ENCODE measurements at regions not wholly inside any gene's neighbourhood (a gene's known extent, or its start where the extent isn't known, plus 50 kb on each side); places are given as distances from the start of the nearest gene placed in this dataset.
"Not testable (repeated sequence)": the region's sequence is repeated elsewhere in the genome, so short reads cannot be mapped to it uniquely, and the experiment has no call there.

DNA sequence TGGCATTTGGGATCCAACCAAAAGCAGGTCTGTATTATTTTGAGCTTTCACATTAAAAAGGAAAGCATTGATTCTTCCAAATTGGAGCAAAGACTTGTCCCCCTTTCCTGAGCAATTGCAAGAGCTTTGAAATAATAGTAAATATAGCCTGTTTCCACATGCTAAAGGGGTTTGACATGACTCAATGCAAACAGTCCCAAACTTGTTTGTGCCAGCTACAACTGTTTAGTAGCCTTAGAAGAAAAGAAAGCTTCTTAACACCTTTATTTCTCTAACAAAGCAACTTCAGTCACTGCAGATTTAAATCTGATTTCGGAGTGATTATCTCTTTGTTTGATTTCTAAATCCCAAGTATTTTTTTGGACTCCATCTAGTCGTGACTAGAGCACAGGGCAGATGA, 180.2 kb downstream of the SEMA6D start:
- TF ChIP-seq, protein P1, sequence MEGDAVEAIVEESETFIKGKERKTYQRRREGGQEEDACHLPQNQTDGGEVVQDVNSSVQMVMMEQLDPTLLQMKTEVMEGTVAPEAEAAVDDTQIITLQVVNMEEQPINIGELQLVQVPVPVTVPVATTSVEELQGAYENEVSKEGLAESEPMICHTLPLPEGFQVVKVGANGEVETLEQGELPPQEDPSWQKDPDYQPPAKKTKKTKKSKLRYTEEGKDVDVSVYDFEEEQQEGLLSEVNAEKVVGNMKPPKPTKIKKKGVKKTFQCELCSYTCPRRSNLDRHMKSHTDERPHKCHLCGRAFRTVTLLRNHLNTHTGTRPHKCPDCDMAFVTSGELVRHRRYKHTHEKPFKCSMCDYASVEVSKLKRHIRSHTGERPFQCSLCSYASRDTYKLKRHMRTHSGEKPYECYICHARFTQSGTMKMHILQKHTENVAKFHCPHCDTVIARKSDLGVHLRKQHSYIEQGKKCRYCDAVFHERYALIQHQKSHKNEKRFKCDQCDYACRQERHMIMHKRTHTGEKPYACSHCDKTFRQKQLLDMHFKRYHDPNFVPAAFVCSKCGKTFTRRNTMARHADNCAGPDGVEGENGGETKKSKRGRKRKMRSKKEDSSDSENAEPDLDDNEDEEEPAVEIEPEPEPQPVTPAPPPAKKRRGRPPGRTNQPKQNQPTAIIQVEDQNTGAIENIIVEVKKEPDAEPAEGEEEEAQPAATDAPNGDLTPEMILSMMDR (IDR thresholded peaks at IDR 0.05; ENCODE audit: insufficient read depth, low read length), result no peak
- H3K4me3 ChIP-seq (ENCODE audit: low read depth, low read length), result no peak overlapping the region
- DNase-seq (ENCODE audit: low read depth), result no peak

DNA sequence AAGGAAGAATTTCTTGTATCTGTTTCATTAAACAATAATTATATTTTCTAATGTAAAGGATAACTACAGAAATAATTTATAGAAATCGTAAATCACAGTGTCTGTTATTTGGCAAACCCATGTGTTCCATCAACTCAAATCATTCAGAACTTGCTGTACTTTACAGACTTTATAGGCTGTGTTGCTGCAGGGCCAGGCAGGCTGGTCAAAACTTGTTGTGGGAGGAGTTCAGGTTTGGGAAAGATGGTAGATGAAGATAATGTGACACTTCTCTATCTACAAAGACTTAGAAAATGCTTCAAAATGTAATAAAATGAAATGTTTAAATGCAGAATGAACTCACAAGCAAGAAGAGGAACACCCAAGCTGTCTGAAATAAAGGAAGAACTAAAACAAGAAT, 183.4 kb downstream of the SEMA6D start:
- no peak for DNase-seq (ENCODE audit: low read depth)
- TF ChIP-seq, protein P1 (IDR thresholded peaks at IDR 0.05; ENCODE audit: insufficient read depth, low read length), result no peak
- H3K4me3 ChIP-seq (ENCODE audit: low read depth, low read length), result no peak overlapping the region

DNA sequence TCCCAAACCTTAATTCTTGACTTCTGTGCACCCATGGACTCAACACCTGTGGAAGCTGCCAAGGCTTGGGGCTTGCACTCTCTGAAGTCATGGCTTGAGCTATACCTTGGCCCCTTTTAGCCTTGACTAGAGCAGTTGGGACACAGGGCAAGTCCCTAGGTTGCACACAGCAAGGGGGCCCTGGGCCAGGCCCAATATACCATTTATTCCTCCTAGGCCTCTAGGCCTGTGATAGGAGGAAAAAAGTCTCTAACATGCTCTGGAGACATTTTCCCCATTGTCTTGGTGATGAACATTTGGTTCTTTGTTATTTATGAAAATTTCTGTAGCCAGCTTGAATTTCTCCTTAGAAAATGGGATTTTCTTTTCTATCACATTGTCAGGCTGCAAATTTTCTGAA, 186.1 kb downstream of the SEMA6D start:
- no peak for DNase-seq (ENCODE audit: low read depth)
- TF ChIP-seq, protein P1 (IDR thresholded peaks at IDR 0.05; ENCODE audit: insufficient read depth, low read length), result no peak
- no peak overlapping the region for H3K4me3 ChIP-seq (ENCODE audit: low read depth, low read length)

DNA sequence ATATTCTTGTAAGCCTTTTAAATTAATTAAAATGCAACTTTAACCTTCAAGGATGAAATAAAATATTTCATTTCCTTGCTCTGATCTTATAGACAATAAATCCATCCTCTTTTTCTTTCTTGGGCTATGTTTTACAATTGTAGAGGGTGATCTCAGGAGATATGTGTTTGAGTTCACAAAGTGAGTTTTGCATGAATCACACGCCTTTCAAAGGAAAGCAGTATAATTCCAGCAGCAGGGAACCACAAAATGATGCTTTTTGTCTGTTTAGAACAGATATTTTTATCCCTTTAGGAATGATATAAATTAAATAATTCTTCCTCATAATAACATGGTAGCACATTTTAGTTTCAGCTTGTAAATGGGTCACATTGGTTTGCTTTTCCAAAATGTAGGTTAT, 191.2 kb downstream of the SEMA6D start:
- no peak for DNase-seq (ENCODE audit: low read depth)
- no peak overlapping the region for H3K4me3 ChIP-seq (ENCODE audit: low read depth, low read length)
- TF ChIP-seq, protein P1 (IDR thresholded peaks at IDR 0.05; ENCODE audit: insufficient read depth, low read length), result no peak

DNA sequence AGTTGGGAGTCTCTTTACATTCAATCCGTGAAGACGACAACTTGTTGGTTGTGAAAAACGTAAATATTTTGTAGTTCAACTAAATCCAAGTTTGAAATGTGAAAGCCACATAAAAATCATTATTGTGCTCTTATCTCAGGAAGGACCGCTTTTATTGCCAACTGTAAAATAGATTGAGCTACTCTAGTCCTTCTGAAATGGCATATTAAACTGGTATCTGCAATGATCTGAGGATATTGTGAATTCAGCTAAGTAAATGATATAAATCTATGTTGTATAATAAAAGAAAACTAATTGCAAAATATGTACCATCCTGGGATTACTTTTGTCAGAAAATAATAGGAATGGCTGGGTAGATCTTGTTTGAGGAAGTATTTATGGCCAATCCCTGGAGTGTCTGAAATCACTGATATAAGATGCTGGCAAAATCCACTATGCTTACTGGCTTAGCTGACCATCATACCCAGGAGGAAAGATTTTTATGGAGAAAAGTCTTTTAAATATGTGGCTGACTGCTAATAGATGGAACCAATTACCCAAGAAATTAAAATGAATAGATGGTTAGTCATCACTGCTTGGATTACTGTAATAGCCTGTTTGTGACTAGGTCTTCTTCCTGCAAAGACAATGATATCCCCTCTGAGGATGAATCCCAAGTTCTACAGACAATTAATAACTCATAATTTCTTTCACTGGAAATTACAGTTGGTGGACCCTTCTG, 191.8 kb downstream of the SEMA6D start:
- TF ChIP-seq, protein P1 (IDR thresholded peaks at IDR 0.05; ENCODE audit: insufficient read depth, low read length), result no peak
- no peak for DNase-seq (ENCODE audit: low read depth)
- no peak overlapping the region for H3K4me3 ChIP-seq (ENCODE audit: low read depth, low read length)

DNA sequence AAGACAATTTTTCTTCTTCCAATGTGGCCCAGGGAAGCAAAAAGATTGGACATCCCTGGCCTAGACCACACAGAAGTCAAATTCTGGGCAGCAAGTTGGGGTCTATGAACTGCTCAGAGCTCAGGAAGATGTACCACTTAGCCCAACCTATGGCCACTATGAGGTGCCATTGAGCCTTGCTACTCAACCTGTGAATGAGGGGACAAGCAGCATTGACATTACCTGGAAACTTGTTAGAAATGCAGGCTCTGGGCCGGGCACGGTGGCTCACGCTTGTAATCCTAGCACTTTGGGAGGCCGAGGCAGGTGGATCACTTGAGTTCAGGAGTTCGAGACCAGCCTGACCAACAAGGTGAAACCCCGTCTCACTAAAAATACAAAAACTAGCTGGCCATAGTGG, 195.6 kb downstream of the SEMA6D start:
- not testable (repeated sequence) for H3K4me3 ChIP-seq (ENCODE audit: low read depth, low read length); DNase-seq (ENCODE audit: low read depth)

DNA sequence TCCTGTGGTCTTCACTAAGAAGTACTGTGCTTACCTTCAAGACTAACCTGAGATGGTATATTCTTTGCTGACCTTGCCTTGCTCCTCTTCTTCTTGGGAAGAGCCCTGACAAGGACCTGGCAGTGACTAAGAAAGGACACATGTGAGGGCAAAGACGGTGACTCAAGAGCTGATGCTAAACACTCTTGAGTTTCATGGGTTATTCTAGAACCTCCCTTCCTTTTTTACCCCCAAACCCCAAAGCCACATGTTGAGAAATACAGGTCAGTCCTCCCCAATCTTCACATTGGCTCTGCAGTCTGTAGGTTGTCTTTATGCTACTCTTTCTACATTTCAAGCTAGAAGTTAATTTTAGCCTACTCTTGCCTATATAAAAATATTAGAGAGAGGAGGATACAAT, 200.6 kb downstream of the SEMA6D start:
- DNase-seq (ENCODE audit: low read depth), result no peak
- TF ChIP-seq, protein P1 (IDR thresholded peaks at IDR 0.05; ENCODE audit: insufficient read depth, low read length), result no peak
- no peak overlapping the region for H3K4me3 ChIP-seq (ENCODE audit: low read depth, low read length)
